ENCODE measurements at regions not wholly inside any gene's neighbourhood (a gene's known extent, or its start where the extent isn't known, plus 50 kb on each side); places are given as distances from the start of the nearest gene placed in this dataset.

- TF ChIP-seq, protein P1, sequence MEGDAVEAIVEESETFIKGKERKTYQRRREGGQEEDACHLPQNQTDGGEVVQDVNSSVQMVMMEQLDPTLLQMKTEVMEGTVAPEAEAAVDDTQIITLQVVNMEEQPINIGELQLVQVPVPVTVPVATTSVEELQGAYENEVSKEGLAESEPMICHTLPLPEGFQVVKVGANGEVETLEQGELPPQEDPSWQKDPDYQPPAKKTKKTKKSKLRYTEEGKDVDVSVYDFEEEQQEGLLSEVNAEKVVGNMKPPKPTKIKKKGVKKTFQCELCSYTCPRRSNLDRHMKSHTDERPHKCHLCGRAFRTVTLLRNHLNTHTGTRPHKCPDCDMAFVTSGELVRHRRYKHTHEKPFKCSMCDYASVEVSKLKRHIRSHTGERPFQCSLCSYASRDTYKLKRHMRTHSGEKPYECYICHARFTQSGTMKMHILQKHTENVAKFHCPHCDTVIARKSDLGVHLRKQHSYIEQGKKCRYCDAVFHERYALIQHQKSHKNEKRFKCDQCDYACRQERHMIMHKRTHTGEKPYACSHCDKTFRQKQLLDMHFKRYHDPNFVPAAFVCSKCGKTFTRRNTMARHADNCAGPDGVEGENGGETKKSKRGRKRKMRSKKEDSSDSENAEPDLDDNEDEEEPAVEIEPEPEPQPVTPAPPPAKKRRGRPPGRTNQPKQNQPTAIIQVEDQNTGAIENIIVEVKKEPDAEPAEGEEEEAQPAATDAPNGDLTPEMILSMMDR (IDR thresholded peaks at IDR 0.05) = no peak
- TF ChIP-seq POLR2A (IDR thresholded peaks at IDR 0.05) = no peak
Observed at GRCh38 chr2:13576406-13577036, 859.8 kb downstream of the TRIB2 start.

Data from heart left ventricle (tissue), 13 donors.